CD4-positive, alpha-beta T cell treated with Interferon gamma for 1 hour (primary cell): ENCODE measurements at regions not wholly inside any gene's neighbourhood (a gene's known extent, or its start where the extent isn't known, plus 50 kb on each side); places are given as distances from the start of the nearest gene placed in this dataset.

Experiments
- DNase-seq: peaks from one replicate; pipeline ENCODE4 v3.0.0-alpha.2; 2020

- DNase-seq = no peak
Measured at GRCh38 chr18:45447355-45448265, 167.7 kb upstream of the SLC14A2 start.

- no peak for DNase-seq
Measured at GRCh38 chr18:45448871-45449270, 166.4 kb upstream of the SLC14A2 start.

GRCh38 chr18:45449418-45450227 lies 165.7 kb upstream of the SLC14A2 start:
- DNase-seq = no peak

GRCh38 chr18:45456090-45457021 lies 158.9 kb upstream of the SLC14A2 start:
- peak; percentile 11 for DNase-seq

GRCh38 chr18:45458033-45458432 lies 157.2 kb upstream of the SLC14A2 start:
- DNase-seq = no peak

- DNase-seq = no peak
Measured at GRCh38 chr18:45462179-45462578, 153.1 kb upstream of the SLC14A2 start.

GRCh38 chr18:45463451-45463850 lies 151.8 kb upstream of the SLC14A2 start:
- DNase-seq = no peak

- DNase-seq = no peak
Measured at GRCh38 chr18:45464619-45465018, 150.7 kb upstream of the SLC14A2 start.

GRCh38 chr18:45467293-45467692 lies 148.0 kb upstream of the SLC14A2 start:
- no peak for DNase-seq

GRCh38 chr18:45467945-45468344 lies 147.3 kb upstream of the SLC14A2 start:
- no peak for DNase-seq

GRCh38 chr18:45478889-45479288 lies 136.4 kb upstream of the SLC14A2 start:
- no peak for DNase-seq

- DNase-seq = no peak
Measured at GRCh38 chr18:45480219-45481015, 134.9 kb upstream of the SLC14A2 start.

- no peak for DNase-seq
Measured at GRCh38 chr18:45481821-45482220, 133.5 kb upstream of the SLC14A2 start.

- no peak for DNase-seq
Measured at GRCh38 chr18:45482286-45482685, 133.0 kb upstream of the SLC14A2 start.

- DNase-seq = no peak
Measured at GRCh38 chr18:45487581-45487980, 127.7 kb upstream of the SLC14A2 start.

- DNase-seq = no peak
Measured at GRCh38 chr18:45488645-45489044, 126.6 kb upstream of the SLC14A2 start.

- DNase-seq = no peak
Measured at GRCh38 chr18:45493830-45494229, 121.4 kb upstream of the SLC14A2 start.

GRCh38 chr18:45494811-45495210 lies 120.5 kb upstream of the SLC14A2 start:
- no peak for DNase-seq

- DNase-seq = no peak
Measured at GRCh38 chr18:45496741-45497140, 118.5 kb upstream of the SLC14A2 start.

GRCh38 chr18:45497595-45498286 lies 117.5 kb upstream of the SLC14A2 start:
- DNase-seq = no peak

- no peak for DNase-seq
Measured at GRCh38 chr18:45498287-45498658, 117.0 kb upstream of the SLC14A2 start.
